ENCODE measurements at regions not wholly inside any gene's neighbourhood (a gene's known extent, or its start where the extent isn't known, plus 50 kb on each side); places are given as distances from the start of the nearest gene placed in this dataset.
A peak's percentile ranks its signal among the peaks of the same experiment; 100 is the strongest.

DNA sequence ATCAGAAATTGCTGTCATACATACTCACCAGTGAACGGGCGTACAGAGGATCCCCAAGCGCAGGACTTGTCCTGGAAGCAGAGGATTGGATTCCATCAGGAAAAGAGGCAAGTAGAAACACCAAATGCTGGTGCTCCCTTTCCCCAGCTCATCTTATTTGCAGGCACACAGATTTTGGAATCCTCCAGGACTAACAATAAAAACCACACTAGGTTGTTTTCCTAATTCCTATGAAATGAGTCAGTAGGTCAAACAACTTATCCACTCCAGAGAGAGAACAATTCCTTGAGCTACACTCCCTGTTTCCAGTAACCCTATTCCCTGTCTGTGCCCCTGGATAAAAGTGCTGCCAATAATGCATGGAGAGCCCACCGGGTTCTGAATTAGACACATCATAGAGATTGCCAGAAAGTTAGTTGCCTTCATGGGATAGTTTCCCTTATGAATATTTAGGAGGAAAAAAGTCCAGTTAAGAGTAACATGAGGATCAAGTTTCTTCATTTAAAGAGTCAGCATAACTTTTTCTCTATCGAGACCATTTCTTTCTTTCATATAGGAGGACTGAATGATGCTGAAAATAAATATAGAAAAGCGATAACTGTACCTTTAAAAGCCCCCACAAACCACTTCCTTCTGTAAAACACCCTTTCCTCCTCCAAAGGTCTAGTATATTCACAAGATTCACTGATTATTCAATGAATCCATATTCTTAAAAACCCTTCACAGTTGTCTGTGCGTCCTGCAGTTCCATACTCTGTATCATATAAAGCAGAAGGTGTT lies 178.3 kb upstream of the KLF14 start:
- DNase-seq (ENCODE audit: low read depth in 2 of 2) = no peak

DNA sequence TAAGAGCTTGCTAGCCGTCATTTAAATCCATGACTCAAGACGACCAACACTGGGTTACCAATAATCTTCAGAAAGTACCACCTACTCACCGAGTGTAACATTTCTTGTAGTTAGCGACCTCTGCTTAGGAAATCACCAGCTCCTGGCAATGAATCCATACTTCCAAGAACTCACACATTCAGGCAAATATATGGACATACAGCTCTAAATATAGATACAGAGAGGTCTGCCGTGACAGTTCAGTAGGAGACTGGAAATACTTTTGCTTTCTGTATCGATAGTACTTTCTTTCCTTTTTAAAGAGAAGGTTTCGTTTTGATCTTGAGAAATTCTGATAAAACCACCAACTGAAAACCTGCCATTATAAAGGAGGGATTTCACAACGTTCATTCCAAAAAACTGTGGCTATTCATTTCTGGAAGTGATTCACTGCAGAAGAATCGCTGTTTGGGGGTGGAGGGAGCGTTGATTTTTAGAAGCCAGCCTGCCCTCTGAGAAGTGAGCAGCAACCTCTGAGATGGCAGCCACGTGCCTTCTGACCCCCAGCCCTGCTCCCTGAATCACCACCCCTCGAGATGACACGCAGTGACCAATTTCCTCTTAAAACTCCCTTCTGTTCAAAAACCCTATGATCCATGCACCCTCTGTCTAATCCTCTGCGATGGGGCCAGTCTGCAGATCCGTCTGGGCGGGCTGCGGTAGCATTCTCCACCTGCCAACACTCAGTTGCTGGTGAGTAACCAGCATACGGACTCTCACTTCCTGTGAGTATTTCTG lies 179.0 kb upstream of the KLF14 start:
- peak; percentile 82 to 89 for DNase-seq (ENCODE audit: low read depth in 2 of 2)

DNA sequence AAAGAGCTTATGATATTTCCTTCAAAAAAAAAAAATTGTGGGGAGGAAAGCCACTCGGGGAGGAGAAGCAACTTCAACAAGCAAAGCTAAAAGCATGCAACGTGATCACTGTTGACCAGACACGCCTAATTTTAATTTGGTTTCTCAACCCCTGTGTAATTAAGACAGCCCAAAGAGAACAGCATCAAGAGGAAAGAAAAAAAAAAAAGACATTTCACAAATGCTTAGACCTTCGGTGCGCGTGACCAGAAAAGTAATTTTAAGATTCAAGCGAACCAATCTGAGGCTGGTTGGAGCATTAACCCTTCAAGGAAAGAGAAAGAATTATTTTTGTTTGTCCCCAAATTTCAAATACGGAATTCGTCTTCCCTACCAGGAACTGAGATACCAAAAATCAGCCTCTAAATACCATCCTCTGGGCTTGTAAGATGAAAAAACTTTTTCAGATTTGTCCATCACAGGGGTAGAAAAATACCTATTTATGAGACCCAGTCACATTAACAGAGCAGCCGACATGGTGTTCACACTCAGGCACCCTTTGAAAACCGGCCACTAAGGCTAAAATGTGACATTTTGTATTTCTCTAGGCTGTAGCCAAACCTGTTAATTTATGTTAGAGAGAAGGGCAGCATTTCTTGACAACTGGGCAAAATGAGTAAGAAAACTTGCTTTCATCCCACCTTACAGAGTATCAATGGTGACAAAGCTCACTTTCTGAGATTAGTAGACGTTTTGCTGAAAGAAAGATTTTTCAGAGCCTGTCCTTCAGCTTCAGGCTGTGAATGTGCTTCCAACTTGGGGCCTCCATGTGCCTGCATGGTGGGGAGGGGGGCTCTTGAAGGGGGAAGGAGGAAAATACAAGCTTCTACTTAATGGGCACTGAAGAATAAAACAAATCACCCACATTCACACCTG lies 179.9 kb upstream of the KLF14 start:
- no peak for DNase-seq (ENCODE audit: low read depth in 2 of 2)

DNA sequence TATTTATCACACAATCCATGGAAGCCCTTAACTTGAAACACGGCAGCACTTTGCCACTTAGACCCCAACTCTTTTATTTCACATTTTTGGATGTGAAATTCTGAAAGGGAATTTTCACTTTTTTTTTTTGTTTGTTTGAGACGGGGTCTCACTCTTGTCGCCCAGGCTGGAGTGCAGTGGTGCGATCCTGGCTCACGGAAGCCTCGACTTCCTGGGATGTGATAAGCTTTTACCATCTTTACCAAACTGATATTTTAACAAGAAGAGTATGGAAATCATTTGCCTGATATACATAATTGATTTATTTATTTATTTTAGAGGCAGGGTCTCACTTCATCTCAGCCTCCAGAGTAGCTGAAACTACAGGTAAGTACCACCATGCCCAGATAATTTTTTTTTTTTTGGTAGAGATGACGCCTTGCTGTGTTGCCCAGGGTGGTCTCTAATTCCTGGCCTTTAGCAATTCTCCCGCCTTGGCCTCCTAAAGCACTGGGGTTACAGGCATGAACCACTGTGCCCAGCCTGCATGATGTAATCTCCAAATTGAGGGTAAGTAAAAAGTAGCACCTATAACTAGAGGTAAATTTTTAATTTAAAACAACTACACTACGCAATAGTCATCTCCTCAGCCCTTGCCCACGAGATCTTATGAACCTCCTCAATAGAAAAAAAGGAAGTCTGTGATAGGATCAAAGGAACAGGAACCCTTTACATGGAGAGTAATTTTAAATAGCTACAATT lies 180.7 kb upstream of the KLF14 start:
- no peak for DNase-seq (ENCODE audit: low read depth in 2 of 2)

DNA sequence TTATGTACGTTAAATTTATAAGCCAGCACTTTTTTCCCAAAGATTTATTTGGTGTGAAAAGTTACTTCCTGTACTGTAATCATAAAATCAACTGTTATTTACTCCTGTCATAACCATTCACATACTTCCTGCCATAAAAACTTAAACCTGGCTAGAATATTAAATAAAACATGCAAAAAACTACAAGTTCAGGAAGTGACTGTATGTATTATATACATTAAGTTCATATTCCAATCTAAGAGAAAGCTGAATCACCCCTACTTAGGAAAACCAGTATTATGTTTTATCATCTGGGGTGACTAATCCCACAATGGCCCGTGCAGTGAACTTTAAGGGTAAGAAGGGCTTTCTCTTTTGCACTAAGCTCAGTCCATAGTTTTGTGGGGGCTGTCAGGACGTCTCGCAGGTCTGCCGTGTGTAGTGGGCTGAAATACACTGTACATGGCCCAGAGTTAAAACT lies 183.7 kb upstream of the KLF14 start:
- DNase-seq (ENCODE audit: low read depth in 2 of 2) = no peak

DNA sequence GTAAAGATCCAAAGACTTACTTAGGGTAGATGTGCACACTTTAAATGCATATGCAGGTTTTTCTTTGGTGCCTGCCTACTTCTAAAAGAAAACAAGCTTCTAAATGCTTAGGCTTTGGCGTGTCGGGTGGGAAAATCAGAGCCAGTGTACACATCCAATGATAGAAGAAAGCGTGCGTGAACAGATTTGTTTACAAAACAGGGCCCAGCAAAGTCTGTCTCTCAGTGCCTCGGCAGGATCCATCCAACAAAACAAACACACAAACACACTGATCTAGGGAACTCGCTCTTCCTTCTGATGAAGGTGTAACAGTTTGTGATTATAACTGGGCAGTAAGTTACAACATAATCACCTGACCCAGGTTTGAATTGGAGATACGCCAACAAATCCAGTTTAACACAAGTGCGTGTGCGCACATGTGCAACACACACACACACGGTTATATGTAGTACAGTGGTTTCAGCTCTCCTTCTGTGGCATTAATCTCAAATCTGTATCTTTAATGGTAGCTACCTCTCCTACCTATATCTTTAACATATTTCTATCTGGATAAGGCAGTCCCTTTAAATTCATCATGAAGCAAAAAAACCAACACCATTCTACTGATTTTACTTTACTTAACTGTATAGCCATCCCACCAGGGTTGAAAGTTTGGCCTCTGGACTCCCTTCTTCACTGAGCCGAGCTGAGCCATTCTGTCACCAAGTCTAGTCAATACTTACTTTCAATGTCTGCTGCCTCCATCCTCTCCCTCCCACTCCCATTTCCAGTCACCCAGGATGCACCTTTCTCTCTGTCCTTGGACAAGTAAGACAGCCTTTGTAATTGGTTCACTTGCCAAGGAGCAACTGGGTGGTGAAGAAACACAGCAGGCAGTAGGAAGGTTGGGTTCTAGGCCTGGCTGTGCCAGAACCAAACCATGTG lies 184.4 kb upstream of the KLF14 start:
- DNase-seq (ENCODE audit: low read depth in 2 of 2) = no peak

DNA sequence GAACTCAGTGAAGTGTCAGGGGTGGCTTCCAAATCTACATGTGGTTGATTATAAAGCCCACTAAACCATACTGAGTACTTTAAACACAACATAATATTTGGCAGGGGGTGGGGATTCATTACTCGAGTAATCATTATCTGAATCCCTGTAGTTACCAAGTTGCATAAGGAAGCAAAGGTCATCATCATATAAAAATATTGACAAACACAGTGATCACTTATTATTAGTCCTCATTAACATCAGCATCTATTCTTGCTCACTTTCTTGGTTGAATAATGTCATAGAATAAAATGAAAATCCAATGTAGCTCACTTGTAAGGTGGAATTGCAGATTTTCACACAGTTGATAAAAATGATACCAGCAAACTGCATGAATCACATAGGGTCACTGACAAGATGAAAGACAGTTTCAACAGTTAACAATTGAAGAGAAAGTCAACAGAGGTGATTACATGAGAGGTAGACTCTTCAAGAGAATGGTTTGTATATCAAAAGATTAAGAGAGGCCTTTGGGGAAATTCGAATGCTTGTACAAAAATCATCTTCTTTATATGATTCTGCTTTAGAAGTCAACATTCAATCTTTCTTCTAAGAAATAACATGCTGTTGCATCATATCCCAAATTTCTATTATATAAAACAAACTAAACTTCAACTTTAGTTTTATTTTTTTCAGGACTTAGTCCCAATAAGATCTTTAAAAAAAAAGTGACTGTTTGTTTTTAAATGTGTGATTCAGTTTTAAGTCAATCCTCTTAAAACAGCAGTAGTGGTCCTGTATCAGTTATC lies 185.5 kb upstream of the KLF14 start:
- DNase-seq (ENCODE audit: low read depth in 2 of 2) = no peak

DNA sequence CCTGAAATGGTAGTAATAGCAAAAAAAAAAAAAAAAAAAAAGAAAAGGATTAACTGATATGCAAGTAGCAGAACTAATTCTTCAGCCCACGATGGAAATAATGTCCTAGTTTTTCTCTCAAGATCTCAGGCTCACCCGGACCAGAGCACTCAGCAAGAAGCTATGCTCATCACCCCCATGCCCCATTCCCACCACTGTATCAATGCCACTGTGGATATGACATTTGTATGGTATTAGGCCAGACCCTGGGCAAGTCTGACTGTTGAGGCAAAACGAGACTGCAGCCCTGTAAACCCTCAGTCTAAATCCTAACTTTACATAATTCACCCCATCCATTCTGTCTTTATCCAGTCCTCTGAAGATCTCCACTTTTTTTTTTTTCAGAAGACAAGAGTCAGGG lies 186.1 kb upstream of the KLF14 start:
- no peak for DNase-seq (ENCODE audit: low read depth in 2 of 2)

DNA sequence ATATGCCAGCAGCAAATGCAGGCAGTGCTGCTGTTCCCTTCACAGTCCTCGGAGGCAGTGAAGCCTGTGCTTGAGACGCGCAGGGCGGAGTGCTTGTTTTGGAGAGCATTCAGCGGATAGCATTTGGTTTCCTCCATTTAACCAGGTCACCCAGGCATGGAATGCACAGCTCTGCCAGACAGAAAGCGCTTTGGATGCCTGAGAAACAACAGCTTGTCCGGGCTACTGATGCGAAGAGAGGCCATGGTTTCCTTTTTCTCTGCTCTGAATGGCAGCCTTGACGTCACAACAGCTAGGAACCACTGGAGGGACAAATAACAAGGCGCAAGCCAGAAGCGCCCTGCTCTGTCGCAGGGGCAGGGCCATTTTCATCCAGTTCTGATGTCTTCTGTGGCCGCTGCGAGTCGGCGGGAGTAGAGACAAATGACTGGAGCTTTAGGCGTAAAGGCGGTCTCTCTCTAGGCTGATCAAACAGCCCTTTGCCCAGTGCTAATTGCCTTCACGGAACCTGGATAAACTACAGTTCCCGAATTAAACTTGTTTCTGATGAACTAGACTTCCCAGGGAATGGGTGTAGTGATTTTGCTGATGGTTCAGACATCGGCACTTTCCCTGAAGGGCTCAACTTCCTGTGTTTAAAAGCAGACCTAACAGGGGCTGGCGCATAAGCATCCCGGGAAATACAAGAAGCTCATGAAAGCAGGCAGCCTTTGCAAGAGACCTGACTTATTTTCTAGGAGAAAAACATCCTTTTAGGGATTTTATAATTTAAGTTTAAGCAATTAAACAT lies 187.6 kb upstream of the KLF14 start:
- DNase-seq (ENCODE audit: low read depth in 2 of 2) = no peak

DNA sequence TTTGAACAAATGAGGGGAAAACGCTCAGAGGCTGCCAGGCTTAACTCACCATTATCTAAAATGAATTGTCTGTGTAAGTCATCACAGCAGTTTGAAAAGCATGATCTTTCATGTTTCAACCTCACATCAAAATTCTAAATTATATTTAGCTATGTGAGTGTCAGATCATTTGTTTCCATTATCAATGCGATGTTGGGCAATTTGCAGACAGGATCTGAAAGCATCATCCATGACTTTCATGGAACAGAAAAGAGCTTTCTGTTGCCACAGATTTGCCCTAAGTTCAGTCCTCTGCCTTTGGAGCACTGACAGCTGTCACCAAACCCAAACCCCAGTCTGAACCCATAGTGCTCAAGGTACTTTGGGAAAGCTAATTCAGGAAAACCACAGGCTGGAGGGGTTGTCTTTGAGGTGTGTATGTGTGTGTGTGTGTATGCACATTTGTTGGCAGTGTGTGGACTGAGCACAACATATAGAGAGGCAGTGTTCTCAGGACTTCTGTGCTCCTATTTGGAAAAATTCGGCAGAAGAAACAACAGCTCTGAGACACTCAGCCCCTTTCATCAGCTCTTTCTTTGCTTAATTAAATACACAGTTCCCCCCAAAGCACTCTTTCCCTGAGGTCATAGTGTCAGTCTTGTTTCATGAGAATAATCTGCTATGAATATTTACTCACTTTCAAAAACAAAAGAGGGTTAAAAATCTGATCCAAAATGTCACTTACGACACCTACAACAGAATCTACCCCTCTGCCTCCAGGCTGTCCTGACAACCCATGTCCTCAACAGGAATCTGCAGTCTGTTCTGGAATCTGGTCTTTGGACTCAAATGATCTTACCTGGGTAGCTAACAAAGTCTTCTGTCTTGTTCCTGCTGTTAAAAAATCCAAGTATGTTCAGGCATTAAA lies 188.5 kb upstream of the KLF14 start:
- DNase-seq (ENCODE audit: low read depth in 2 of 2) = no peak

DNA sequence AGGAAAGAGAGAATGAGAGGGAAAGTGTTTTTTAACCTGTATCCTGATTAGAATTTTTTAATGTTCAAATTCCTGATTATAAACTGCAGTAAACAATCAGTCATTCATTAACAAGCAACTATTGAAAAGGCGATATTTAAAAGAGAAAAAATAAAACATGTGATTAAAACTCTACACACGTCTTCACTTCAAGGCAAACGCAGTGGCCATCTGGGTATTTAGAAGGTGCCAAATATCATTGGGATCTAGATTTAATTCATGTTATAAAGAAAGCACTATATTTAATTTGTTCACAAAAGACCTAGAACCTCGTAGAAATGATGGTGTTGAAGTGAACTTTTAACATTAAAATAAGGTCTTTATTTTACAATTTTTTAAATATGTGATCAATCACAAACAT lies 189.4 kb upstream of the KLF14 start:
- DNase-seq (ENCODE audit: low read depth in 2 of 2) = no peak

DNA sequence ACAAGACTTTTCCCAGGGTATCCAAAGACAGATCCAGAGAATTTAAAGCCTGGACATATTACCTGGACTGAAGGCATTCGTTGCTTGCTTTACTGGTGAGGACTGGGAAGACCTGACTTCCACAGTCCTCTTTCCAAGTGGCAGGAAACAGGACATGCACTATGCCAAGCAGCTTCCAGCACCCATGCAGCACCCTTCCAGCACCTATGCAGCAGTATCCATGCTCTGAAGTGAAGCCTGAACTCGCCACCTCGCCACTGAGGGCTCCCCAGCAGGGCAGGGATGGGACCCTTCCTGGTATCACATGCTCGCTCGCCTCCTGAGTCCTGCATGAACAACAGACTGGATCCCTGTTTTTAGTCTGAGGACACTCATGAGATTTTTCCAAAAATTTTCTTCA lies 189.9 kb upstream of the KLF14 start:
- no peak for DNase-seq (ENCODE audit: low read depth in 2 of 2)

DNA sequence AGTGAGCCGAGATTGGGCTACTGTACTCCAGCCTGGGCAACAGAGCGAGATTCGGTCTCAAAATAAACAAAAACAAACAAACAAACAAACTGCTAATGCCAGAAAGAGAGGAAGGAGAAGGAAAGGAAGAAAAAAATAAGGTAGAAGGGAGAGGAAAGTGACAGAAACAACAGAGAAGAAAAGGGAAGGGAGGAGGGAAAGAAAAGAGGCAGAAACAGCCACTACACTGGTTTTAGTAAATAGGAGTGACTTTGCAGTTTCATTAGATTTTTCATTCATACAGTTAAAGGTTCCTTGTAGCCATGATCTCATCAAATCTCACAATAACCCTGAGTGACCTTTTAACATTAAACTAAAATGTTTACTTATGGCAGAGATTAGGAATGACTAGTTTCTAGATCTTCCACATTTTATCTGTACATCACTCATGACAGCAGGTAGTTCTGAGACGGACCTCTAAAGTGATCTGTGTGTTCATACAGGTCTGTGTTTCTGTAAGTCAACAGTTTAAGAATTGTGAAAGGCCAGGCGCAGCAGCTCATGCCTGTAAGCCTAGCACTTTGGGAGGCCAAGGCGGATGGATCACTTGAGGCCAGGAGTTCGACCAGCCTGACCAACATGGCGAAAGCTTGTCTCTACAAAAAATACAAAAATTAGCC lies 191.3 kb upstream of the KLF14 start:
- DNase-seq (ENCODE audit: low read depth in 2 of 2) = no peak

DNA sequence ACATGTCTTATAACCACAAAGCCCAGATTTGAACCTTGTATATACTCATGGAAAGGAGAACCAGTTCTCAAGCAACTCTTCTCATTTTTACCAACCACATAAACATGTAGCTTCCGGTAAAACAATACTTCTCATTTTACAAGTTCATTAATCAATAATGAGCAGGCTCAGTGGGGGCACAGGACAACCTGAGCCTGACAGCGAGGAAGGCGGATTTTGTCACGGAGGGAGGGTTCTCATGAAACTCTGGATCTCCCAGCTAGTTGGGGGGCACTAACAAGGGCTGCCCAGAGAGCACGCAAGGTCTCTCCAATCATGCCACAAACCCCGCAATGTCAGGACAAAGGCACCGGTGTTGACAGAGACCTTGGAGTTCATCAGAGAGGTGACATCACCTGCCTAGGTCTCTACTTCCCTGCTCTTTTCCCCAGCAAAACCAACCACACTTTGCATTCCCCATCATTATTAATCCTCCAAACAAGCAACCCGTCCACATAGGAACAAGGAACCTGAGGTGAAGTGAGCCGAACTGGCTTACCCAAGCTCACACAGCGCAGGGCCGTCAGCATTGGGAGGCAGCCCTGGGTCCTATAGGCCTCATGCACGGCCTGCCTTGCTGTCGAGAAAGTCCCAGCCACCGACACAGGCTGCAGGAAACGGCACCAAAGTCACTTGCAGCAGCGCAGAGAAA lies 192.1 kb upstream of the KLF14 start:
- DNase-seq (ENCODE audit: low read depth in 2 of 2) = no peak

DNA sequence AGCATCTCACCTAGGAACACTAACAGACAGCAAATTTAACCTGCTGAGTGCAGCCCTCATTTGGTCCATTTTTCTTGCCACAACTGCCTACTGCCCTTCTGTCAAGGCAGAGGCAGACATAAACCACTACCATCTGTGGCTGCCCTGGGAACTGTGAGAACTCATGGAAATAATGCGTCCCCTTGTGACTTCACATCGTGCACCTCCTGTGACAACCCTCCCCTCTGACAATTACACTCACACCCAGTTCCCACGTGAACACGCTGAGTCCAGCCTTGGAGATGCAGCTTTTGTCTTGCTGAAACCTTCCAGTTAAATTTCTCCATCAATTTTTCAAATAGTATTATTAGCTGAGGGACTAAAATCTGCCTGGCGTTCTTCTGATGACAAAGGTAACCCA lies 193.1 kb upstream of the KLF14 start:
- DNase-seq (ENCODE audit: low read depth in 2 of 2) = no peak

DNA sequence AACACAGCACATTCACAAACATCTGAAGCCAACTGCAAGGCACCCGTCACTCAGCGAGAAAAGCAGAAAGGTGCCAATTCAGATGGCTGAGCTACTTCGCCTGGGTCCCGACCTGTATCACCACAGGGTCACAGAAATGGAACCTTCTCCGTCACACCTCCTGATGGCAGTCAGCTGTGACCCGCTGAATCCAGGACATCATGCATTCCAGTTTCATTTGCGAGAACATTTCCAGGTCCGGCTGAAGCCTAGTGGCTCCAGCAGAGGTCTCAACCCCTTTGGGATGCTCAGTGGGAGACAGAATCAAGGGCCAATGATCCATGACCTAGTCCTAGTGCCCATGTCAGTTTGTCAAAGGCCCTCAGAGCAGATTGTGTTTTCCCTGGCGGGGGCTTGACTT lies 193.6 kb upstream of the KLF14 start:
- no peak for DNase-seq (ENCODE audit: low read depth in 2 of 2)

Data from stimulated activated CD4-positive, alpha-beta T cell treated with anti-CD3 and anti-CD28 coated beads, Interleukin-15, amount 100 ng/mL, for 48 hours (primary cell).